ENCODE measurements at regions not wholly inside any gene's neighbourhood (a gene's known extent, or its start where the extent isn't known, plus 50 kb on each side); places are given as distances from the start of the nearest gene placed in this dataset.

DNA sequence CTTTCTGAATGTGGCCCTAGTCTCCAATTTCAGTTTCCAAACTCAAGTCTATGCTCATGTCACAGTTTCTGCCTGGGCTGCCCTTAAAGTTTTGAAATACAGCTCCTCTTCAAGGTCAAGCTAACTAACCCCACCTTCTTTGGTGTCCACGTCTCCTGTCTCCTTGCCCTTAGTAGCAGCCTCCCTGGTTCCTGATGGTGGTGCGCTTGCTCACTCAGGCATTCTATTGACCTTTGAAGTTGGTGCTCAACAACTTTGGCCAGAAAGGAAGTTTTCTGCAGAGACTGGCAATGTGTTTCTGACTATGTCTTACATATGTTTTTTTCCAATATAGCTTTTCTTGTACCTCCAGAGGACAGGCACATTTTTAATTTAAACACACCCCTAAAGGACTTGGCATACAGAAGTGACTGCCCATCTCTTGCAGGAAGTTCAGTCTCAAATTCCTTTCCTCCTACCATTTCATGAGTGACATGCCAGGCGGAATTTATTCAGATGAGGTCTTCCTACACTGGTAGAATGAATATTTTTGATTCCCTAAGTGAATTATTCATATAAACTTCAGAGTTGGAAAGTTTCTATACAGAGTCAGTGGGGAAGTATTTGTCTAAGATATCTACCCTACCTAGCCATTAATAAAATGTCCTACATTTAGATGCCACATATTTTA is 364.3 kb upstream of the USP24 start:
- DNase-seq (ENCODE audit: low spot score), result no peak

DNA sequence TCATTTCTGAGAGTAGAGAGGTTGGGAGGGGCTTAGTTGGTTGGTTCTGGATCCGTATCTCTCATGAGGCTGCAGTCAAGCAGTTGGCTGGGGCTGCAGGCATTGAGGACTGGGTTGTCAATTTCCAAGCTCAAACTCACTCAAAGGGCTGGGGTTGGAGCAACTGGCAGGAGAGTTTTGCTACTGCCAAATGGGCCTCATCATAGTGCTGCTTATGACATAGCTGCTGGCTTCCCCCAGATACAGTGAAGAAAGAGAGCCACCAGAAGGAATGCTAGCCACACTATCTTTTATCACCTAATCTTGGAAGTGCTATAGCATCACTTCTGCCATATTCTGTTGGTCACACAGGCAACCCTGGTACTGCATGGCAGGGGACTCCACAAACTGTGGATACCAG is 363.5 kb upstream of the USP24 start:
- no peak for DNase-seq (ENCODE audit: low spot score)

DNA sequence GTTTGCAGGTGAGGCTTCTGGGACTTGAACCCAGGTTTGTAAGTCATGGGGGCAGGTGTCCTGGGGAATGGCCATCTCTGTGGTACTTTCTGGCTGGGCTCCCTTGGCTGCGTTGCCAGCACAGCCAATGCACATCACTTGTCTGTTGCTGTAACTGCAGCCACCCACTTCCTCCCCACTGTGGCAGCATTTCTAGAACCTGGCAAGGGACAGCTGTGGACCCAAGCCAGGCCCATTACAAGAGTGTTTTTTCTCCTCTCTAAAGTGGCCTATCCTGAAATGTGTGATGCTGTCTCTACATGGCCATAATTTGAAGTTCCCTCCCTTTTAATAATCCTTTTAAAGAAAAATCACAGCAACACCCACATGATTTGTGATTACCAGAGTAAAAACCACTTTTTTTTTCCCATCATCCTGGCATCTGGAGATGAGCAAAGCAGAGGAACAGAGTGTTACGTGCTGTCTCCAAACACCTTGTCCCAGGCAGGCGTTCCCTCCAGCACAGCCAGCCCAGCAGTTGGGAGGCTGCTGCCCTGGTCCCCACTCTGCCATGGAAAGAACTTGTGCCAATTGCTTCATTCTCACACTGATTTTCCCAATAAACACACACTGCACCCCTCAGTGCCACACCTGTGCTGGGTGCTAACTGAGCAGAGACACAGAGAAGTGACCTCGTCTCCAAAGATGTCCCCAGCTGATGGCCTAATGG is 360.6 kb upstream of the USP24 start:
- no peak for DNase-seq (ENCODE audit: low spot score)

- no peak for DNase-seq (ENCODE audit: low spot score)
Measured at GRCh38 chr1:55574691-55575225, 359.6 kb upstream of the USP24 start.

DNA sequence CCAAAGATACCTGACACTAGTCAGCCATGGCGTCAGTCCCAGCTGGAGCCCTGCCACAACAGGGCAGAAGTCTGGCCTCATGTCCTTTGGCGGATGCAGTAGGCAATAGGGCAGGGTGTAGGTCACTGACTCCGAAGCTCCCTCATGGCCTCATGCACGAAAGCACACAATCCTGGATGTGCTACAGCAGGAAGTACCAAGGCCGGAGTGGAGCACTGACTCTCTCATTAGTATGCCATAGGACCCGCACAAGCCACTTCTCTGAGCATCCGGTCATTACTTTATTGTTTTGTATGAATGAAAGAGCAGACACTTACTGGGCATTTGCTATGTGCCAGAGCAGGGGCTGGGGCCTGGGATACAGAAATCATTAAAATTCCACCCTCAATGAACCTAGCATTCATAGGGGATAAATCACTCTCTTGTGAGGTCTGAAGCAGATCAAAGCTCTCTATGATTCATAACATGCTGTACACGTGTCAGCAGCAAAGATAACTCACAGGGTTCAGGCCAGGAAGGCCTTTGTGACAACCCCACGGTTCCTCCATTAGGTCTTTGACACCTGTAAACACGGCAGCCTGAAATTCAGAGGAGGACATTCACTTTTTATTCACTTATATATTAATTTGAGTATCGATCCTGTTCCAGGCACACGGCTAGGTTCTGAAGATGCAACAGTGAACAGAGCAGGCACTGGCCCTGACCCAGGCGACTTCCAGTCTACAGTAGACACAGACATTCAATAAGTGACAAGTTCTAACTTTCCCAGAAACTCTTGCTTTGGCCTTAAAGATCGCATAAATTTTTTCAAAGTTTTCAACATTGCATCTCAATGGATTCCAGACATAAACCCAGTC is 357.9 kb upstream of the USP24 start:
- no peak for DNase-seq (ENCODE audit: low spot score)

DNA sequence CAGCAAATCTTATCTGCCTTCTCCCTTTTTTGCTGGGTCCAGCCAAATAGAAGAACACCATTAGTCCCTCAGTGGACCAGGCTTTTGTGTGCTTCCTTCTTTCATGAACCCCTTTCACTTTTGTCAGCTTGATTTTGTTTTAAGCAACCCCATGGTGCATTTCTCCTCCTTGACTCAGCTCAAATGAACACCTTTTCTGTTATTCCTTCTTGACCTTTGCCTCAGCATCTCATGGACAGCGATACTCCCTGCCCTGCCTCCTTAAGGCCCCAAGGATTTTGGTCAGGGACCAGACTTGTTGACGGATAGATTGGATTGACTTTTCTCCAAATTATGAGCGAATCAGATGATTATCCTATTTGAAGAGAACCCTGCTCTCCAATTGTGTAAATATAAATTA is 356.6 kb upstream of the USP24 start:
- DNase-seq (ENCODE audit: low spot score), result no peak

GRCh38 chr1:55569417-55569816 is 354.3 kb upstream of the USP24 start:
- no peak for DNase-seq (ENCODE audit: low spot score)

GRCh38 chr1:55568732-55569131 is 353.6 kb upstream of the USP24 start:
- no peak for DNase-seq (ENCODE audit: low spot score)

GRCh38 chr1:55560266-55560665 is 345.1 kb upstream of the USP24 start:
- DNase-seq (ENCODE audit: low spot score), result no peak

DNA sequence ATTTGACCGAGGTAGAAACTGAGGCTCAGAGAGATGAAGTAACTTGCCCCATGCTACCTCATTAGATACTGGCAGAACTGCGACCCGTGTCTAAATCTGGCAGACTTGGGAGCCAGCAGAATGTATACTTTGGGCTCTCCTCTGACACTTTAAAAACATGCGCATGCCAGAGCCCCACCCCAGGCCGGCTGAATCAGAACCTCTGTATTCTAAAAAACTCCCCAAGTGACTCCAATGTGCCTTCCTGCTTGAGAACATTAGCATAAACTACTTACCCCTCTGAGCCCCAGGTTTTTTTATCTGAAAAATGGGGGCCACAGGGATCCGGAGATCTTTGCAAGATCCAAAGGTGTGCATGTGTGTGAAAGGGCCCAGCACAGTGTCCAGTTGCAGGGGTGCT is 344.7 kb upstream of the USP24 start:
- no peak for DNase-seq (ENCODE audit: low spot score)

DNA sequence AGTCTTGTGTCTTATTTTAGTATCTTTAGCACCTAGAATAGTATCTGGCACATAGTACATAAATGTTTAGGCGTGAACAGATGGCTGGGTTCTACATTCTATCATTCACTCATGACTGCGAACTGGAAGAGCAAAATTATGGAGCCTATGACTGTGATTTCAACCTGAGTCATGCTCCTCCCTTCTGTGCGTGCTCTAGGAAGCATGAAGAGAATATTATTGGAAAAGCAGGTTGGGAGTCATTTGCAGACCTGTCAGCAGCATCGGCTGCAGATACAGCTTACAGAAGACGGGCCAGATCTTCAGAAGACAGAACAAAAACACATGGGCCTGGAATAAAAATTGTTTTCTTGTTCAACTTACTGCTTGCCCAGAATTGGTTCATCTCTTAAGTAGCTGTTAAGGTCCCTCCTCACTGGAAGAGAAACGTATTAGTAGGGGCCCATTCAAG is 344.0 kb upstream of the USP24 start:
- DNase-seq (ENCODE audit: low spot score), result no peak

- DNase-seq (ENCODE audit: low spot score), result no peak
Measured at GRCh38 chr1:55558515-55558914, 343.4 kb upstream of the USP24 start.

GRCh38 chr1:55555956-55556725 is 341.0 kb upstream of the USP24 start:
- no peak for DNase-seq (ENCODE audit: low spot score)

DNA sequence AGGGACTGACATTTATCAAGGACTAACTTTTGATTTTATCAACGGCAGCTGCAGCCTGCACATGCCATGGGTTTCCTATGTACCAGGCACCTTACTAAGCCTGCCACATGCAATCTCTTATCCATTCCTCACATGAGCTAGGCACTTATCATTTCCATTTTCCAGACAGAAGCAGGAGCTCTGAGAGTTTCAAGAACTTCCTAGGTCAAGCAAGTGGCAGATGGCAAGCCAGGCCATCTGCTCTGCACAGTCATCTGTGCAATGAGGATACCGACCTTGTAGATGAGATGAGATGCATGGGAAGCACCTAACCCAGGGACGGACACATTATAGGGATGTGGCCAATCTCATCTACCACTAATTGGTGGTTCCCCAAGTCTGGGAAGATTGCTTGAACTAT is 339.4 kb upstream of the USP24 start:
- DNase-seq (ENCODE audit: low spot score), result no peak

GRCh38 chr1:55552636-55553035 is 337.5 kb upstream of the USP24 start:
- no peak for DNase-seq (ENCODE audit: low spot score)

- DNase-seq (ENCODE audit: low spot score), result no peak
Measured at GRCh38 chr1:55547405-55547804, 332.2 kb upstream of the USP24 start.

DNA sequence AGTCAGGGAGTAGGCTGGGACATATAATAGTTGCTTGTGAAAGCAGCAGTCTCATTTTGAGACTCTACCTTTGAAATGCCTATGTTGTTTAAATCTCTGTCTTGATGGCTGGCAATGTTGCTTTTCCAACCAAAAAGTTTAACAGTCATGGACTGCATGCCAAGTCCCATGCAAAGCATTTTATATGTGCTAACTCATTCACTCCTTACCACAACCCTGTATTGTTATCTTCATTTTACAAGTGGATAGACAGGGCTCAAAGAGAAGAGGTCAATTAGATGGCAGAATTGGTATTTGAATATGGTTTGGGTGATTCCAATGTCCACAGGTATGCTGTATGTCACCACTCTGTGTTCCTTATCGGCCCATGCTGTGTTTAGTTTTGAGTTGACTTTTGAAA is 331.4 kb upstream of the USP24 start:
- DNase-seq (ENCODE audit: low spot score), result no peak

- no peak for DNase-seq (ENCODE audit: low spot score)
Measured at GRCh38 chr1:55544826-55545225, 329.7 kb upstream of the USP24 start.

DNA sequence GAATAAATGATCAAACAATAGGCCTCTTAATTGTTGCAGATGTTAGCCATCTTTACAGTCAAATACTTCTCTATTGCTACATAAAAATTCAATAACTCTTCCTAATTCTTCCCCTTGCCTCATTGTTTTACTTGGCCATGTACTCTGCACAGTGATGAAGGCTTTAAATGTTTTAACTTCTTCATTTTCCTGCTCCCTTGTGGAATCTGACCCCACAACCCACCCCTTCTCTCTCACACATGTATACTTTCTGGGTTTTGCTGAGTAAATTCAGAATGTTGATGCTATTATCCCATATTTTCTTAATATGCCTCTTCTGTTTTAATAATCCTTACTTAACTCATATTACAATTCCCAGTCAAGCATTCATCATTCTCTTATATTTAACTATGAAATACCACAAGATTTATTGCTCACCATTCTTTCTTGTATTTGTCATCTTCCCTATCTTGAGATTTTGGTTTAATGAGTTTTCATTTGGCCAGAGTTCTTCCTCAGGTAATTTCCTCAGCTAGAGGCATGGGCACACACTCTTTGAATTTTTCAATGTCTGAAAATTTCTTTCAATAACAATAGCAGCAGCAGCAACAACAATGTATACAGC is 327.8 kb upstream of the USP24 start:
- DNase-seq (ENCODE audit: low spot score), result no peak

DNA sequence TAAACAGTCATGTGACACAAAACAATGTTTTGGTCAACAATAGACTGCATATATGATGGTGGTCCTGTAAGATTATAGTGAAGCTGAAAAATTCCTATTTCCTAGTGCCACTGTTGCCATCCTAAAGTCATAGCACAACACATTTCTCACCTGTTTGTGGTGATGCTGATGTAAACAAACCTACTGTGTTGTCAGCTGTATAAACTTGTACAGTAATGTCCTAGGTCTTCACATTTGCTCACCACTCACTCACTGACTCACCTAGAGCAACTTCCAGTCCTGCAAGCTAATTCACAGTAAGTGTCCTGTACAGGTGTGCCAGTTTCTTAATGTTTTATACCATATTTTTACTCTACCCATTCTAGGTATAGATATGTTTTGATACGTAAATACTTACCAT is 326.1 kb upstream of the USP24 start:
- DNase-seq (ENCODE audit: low spot score), result no peak
